Right lobe of liver (tissue), 4 donors: ENCODE measurements at regions not wholly inside any gene's neighbourhood (a gene's known extent, or its start where the extent isn't known, plus 50 kb on each side); places are given as distances from the start of the nearest gene placed in this dataset.

ENCODE experiments used
- CTCF ChIP-seq, 4 donors: fragments of 200-600 bp in 3 of 4; fragments of 450-650 bp in 1 of 4; IDR thresholded peaks; one replicate each; pipeline versions ENCODE4 v1.5.1 to v1.8.0; 2016 to 2022; ENCODE audit warnings: antibody characterized with exemption in 4 of 4, mild to moderate bottlenecking in 2 of 4
- POLR2A ChIP-seq: fragments of 450-650 bp; IDR thresholded peaks from one replicate; pipeline ENCODE4 v1.6.1; 2017; ENCODE audit warnings: antibody characterized with exemption, mild to moderate bottlenecking
- donor health status: DM: no; HTN: no; CAD: no.
- donor health status: DM: no; HTN: no; CAD: no.
- donor health status: DM: no; HTN: yes; CAD: no.

GRCh38 chr21:39048064-39048463, 135.2 kb downstream of the PSMG1 start:
- TF ChIP-seq CTCF (IDR thresholded peaks at IDR 0.05) (no peak), POLR2A (no peak)
